GM23338 (cell line): ENCODE measurements at regions not wholly inside any gene's neighbourhood (a gene's known extent, or its start where the extent isn't known, plus 50 kb on each side); places are given as distances from the start of the nearest gene placed in this dataset.

Experiments
- ATAC-seq: fragments of 200-7000 bp; cut with Tn5 transposase; 3 replicates; pipeline ENCODE4 v1.9.1; 2020
- DNase-seq: peaks from one replicate; pipeline ENCODE4 v3.0.0-alpha.2; 2015; ENCODE audit warnings: low spot score
- H2AFZ ChIP-seq: fragments of 200-600 bp; sonication (generic); 2 replicates; pipeline ENCODE4 v1.8.0; 2016; ENCODE audit warnings: antibody characterized with exemption, mild to moderate bottlenecking, moderate library complexity
- H3F3A ChIP-seq: fragments of 200-600 bp; sonication (generic); replicated peaks from 2 replicates; pipeline ENCODE4 v1.8.0; 2017; ENCODE audit warnings: antibody characterized with exemption, mixed run types, low read depth
- H3K27ac ChIP-seq: fragments of 200-600 bp; sonication (generic); 2 replicates; pipeline ENCODE4 v1.6.1; 2016; ENCODE audit warnings: low read depth
- H3K27me3 ChIP-seq: fragments of 200-600 bp; sonication (generic); 2 replicates; pipeline ENCODE4 v1.8.0; 2016; ENCODE audit warnings: mild to moderate bottlenecking, mixed run types, moderate library complexity; ENCODE audit not compliant: insufficient read depth
- H3K36me3 ChIP-seq: fragments of 200-600 bp; sonication (generic); 2 replicates; pipeline ENCODE4 v1.8.0; 2016; ENCODE audit warnings: mild to moderate bottlenecking; ENCODE audit not compliant: insufficient read depth
- H3K4me1 ChIP-seq: fragments of 200-600 bp; sonication (generic); 2 replicates; pipeline ENCODE4 v1.8.0; 2016; ENCODE audit warnings: mild to moderate bottlenecking, moderate library complexity; ENCODE audit not compliant: insufficient read depth
- H3K4me2 ChIP-seq: fragments of 200-600 bp; sonication (generic); 2 replicates; pipeline ENCODE4 v1.7.1; 2017; ENCODE audit warnings: mixed run types
- H3K4me3 ChIP-seq: fragments of 200-600 bp; sonication (generic); 2 replicates; pipeline ENCODE4 v1.6.1; 2016; ENCODE audit warnings: mixed run types
- H3K79me2 ChIP-seq: fragments of 200-600 bp; sonication (generic); replicated peaks from 2 replicates; pipeline ENCODE4 v1.8.0; 2017; ENCODE audit warnings: mild to moderate bottlenecking; ENCODE audit not compliant: insufficient read depth
- H3K9me2 ChIP-seq: fragments of 200-600 bp; sonication (generic); 2 replicates; pipeline ENCODE4 v1.8.0; 2017; ENCODE audit not compliant: insufficient read depth
- H4K20me1 ChIP-seq: fragments of 200-600 bp; sonication (generic); replicated peaks from 2 replicates; pipeline ENCODE4 v1.8.0; 2017; ENCODE audit warnings: mild to moderate bottlenecking; ENCODE audit not compliant: insufficient read depth
- H3K27ac Mint-ChIP-seq: 2 replicates; pipeline ENCODE4 v1.8.0; 2020; ENCODE audit warnings: inconsistent platforms, mild to moderate bottlenecking, moderate library complexity, mixed read lengths
- H3K27me3 Mint-ChIP-seq: 3 replicates; pipeline ENCODE4 v1.8.0; 2022; ENCODE audit warnings: low read depth, mild to moderate bottlenecking, moderate library complexity, mixed read lengths, inconsistent platforms; ENCODE audit not compliant: insufficient read depth, poor library complexity
- H3K36me3 Mint-ChIP-seq: 3 replicates; pipeline ENCODE4 v1.8.0; 2021; ENCODE audit warnings: low read depth, mild to moderate bottlenecking, inconsistent platforms, moderate library complexity, mixed read lengths
- H3K4me1 Mint-ChIP-seq: 3 replicates; pipeline ENCODE4 v1.8.0; 2020; ENCODE audit warnings: mild to moderate bottlenecking, inconsistent platforms, mixed read lengths
- H3K4me3 Mint-ChIP-seq: 3 replicates; pipeline ENCODE4 v1.8.0; 2021; ENCODE audit warnings: moderate library complexity, mild to moderate bottlenecking, inconsistent platforms, mixed read lengths
- H3K9me3 Mint-ChIP-seq: 3 replicates; pipeline ENCODE4 v1.8.0; 2020; ENCODE audit warnings: moderate library complexity, mild to moderate bottlenecking, inconsistent platforms, mixed read lengths
- EZH2phosphoT487 ChIP-seq: fragments of 200-600 bp; sonication (generic); IDR thresholded peaks from one replicate; pipeline ENCODE4 v1.8.1; 2018; ENCODE audit warnings: antibody characterized with exemption; ENCODE audit not compliant: unreplicated experiment
- JUNB ChIP-seq: IDR thresholded peaks from one replicate; pipeline ENCODE4 v1.6.1; 2016; ENCODE audit warnings: antibody characterized with exemption; ENCODE audit not compliant: unreplicated experiment
- STAT1 ChIP-seq: IDR thresholded peaks from one replicate; pipeline ENCODE4 v1.6.1; 2016; ENCODE audit warnings: antibody characterized with exemption; ENCODE audit not compliant: unreplicated experiment
- ZNF114 ChIP-seq: fragments of 250-450 bp; sonication (Bioruptor Pico); IDR thresholded peaks from 2 replicates; pipeline ENCODE4 v1.5.0; 2020; ENCODE audit warnings: mild to moderate bottlenecking, moderate library complexity
- TF ChIP-seq, protein P1 (sequence below): fragments of 250-450 bp; sonication (Bioruptor Pico); IDR thresholded peaks from 2 replicates; pipeline ENCODE4 v1.5.0; 2020; ENCODE audit warnings: mild to moderate bottlenecking, moderate library complexity
- TF ChIP-seq, protein P2 (sequence below), 2 experiments: fragments of 200-600 bp in 1 of 2; sonication (generic) in 1 of 2; conservative IDR thresholded peaks; 2 replicates each; pipeline versions ENCODE4 v1.5.1 to v1.6.1; 2016 to 2017; ENCODE audit warnings: antibody characterized with exemption in 2 of 2, low read depth in 2 of 2, mild to moderate bottlenecking in 2 of 2, moderate library complexity in 1 of 2
- TF ChIP-seq, protein P3 (sequence below): IDR thresholded peaks from one replicate; pipeline ENCODE4 v1.6.1; 2018; ENCODE audit warnings: antibody characterized with exemption; ENCODE audit not compliant: unreplicated experiment

DNA sequence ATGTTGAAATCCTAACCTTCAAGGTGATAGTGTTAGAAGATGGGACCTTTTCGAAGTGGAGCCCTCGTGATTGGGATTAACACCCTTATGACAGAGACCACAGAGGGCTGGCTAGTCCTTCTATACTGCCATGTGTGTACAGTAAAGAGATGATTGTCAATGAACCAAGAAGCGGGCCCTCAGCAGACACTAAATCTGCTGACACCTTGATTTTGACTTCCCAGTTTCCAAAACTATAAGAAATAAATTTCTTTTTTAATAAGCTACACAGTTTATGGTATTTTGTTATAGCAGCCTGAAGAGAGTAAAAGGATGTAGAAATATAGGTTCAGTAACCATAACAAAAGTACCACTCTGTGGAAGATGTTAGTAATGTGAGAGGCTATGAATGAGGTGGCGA, 419.0 kb upstream of the NUDT12 start (continued):
- TF ChIP-seq, protein P1, sequence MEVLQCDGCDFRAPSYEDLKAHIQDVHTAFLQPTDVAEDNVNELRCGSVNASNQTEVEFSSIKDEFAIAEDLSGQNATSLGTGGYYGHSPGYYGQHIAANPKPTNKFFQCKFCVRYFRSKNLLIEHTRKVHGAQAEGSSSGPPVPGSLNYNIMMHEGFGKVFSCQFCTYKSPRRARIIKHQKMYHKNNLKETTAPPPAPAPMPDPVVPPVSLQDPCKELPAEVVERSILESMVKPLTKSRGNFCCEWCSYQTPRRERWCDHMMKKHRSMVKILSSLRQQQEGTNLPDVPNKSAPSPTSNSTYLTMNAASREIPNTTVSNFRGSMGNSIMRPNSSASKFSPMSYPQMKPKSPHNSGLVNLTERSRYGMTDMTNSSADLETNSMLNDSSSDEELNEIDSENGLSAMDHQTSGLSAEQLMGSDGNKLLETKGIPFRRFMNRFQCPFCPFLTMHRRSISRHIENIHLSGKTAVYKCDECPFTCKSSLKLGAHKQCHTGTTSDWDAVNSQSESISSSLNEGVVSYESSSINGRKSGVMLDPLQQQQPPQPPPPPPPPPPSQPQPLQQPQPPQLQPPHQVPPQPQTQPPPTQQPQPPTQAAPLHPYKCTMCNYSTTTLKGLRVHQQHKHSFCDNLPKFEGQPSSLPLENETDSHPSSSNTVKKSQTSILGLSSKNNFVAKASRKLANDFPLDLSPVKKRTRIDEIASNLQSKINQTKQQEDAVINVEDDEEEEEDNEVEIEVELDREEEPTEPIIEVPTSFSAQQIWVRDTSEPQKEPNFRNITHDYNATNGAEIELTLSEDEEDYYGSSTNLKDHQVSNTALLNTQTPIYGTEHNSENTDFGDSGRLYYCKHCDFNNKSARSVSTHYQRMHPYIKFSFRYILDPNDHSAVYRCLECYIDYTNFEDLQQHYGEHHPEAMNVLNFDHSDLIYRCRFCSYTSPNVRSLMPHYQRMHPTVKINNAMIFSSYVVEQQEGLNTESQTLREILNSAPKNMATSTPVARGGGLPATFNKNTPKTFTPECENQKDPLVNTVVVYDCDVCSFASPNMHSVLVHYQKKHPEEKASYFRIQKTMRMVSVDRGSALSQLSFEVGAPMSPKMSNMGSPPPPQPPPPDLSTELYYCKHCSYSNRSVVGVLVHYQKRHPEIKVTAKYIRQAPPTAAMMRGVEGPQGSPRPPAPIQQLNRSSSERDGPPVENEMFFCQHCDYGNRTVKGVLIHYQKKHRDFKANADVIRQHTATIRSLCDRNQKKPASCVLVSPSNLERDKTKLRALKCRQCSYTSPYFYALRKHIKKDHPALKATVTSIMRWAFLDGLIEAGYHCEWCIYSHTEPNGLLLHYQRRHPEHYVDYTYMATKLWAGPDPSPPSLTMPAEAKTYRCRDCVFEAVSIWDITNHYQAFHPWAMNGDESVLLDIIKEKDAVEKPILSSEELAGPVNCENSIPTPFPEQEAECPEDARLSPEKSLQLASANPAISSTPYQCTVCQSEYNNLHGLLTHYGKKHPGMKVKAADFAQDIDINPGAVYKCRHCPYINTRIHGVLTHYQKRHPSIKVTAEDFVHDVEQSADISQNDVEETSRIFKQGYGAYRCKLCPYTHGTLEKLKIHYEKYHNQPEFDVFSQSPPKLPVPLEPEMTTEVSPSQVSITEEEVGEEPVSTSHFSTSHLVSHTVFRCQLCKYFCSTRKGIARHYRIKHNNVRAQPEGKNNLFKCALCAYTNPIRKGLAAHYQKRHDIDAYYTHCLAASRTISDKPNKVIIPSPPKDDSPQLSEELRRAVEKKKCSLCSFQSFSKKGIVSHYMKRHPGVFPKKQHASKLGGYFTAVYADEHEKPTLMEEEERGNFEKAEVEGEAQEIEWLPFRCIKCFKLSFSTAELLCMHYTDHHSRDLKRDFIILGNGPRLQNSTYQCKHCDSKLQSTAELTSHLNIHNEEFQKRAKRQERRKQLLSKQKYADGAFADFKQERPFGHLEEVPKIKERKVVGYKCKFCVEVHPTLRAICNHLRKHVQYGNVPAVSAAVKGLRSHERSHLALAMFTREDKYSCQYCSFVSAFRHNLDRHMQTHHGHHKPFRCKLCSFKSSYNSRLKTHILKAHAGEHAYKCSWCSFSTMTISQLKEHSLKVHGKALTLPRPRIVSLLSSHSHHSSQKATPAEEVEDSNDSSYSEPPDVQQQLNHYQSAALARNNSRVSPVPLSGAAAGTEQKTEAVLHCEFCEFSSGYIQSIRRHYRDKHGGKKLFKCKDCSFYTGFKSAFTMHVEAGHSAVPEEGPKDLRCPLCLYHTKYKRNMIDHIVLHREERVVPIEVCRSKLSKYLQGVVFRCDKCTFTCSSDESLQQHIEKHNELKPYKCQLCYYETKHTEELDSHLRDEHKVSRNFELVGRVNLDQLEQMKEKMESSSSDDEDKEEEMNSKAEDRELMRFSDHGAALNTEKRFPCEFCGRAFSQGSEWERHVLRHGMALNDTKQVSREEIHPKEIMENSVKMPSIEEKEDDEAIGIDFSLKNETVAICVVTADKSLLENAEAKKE (CRISPR knock-in tag) = no peak
- no peak for TF ChIP-seq STAT1
- TF ChIP-seq, protein P2, sequence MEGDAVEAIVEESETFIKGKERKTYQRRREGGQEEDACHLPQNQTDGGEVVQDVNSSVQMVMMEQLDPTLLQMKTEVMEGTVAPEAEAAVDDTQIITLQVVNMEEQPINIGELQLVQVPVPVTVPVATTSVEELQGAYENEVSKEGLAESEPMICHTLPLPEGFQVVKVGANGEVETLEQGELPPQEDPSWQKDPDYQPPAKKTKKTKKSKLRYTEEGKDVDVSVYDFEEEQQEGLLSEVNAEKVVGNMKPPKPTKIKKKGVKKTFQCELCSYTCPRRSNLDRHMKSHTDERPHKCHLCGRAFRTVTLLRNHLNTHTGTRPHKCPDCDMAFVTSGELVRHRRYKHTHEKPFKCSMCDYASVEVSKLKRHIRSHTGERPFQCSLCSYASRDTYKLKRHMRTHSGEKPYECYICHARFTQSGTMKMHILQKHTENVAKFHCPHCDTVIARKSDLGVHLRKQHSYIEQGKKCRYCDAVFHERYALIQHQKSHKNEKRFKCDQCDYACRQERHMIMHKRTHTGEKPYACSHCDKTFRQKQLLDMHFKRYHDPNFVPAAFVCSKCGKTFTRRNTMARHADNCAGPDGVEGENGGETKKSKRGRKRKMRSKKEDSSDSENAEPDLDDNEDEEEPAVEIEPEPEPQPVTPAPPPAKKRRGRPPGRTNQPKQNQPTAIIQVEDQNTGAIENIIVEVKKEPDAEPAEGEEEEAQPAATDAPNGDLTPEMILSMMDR (conservative IDR thresholded peaks at IDR 0.05; ENCODE audit: low read depth in 2 of 2) = no peak
- TF ChIP-seq JUNB = no peak

DNA sequence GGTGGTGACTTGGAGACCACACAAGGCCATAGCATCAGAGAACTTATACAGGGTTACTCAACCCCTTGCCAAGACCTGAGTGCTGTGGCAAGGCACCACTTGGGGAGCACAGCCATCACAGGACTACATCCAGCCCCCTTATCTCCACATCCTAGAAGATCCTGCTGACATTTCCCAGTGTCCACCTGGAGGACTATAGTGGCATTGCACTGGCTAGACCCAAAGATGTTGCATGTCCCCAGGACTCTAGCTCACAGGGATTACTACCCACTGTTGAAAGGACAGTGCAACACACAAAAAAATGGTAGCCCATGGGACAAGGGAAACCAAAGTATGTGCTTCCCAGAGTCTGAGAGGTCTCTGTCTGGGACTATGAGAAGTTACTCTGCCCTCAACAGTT, 411.1 kb upstream of the NUDT12 start:
- Mint-ChIP-seq H3K4me1 (no peaks in the 10 kb centered on the region), H3K27ac (no peak overlapping the region), H3K9me3 (peaks cover 13% of the 10 kb centered on the region; the same call in 1 of the 3 replicates), H3K4me3 (no peak overlapping the region), H3K36me3 (peaks cover 4% of the 10 kb centered on the region; the same call in 1 of the 3 replicates), H3K27me3 (no peaks in the 10 kb centered on the region)
- Histone ChIP-seq H3K4me2 (no peak overlapping the region), H3K79me2 (no peaks in the 10 kb centered on the region), H3K27ac (no peak overlapping the region), H3K36me3 (no peaks in the 10 kb centered on the region), H4K20me1 (no peaks in the 10 kb centered on the region), H3K4me3 (no peak overlapping the region), H3K9me2 (0 out of 2 replicates have a peak, but pooled peaks cover 10% of the 10 kb centered on the region), H2AFZ (no peak overlapping the region), H3K27me3 (no peaks in the 10 kb centered on the region), H3F3A (no peaks in the 10 kb centered on the region), H3K4me1 (no peaks in the 10 kb centered on the region)
- TF ChIP-seq, protein P2 (conservative IDR thresholded peaks at IDR 0.05; ENCODE audit: low read depth in 2 of 2) = peak; percentile 29 to 36; a peak in 3 of 4 replicates
- TF ChIP-seq JUNB = no peak
- no peak for TF ChIP-seq ZNF114 (CRISPR knock-in tag)
- TF ChIP-seq EZH2phosphoT487 = no peak
- TF ChIP-seq, protein P3, sequence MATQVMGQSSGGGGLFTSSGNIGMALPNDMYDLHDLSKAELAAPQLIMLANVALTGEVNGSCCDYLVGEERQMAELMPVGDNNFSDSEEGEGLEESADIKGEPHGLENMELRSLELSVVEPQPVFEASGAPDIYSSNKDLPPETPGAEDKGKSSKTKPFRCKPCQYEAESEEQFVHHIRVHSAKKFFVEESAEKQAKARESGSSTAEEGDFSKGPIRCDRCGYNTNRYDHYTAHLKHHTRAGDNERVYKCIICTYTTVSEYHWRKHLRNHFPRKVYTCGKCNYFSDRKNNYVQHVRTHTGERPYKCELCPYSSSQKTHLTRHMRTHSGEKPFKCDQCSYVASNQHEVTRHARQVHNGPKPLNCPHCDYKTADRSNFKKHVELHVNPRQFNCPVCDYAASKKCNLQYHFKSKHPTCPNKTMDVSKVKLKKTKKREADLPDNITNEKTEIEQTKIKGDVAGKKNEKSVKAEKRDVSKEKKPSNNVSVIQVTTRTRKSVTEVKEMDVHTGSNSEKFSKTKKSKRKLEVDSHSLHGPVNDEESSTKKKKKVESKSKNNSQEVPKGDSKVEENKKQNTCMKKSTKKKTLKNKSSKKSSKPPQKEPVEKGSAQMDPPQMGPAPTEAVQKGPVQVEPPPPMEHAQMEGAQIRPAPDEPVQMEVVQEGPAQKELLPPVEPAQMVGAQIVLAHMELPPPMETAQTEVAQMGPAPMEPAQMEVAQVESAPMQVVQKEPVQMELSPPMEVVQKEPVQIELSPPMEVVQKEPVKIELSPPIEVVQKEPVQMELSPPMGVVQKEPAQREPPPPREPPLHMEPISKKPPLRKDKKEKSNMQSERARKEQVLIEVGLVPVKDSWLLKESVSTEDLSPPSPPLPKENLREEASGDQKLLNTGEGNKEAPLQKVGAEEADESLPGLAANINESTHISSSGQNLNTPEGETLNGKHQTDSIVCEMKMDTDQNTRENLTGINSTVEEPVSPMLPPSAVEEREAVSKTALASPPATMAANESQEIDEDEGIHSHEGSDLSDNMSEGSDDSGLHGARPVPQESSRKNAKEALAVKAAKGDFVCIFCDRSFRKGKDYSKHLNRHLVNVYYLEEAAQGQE = no peak
- ATAC-seq = no peak
- peak; percentile 31 for DNase-seq
